ENCODE measurements at regions not wholly inside any gene's neighbourhood (a gene's known extent, or its start where the extent isn't known, plus 50 kb on each side); places are given as distances from the start of the nearest gene placed in this dataset.

GRCh38 chr9:85428230-85428629 lies 313.5 kb downstream of the AGTPBP1 start:
- no peak for DNase-seq (ENCODE audit: low read depth in 2 of 2)

- no peak for DNase-seq (ENCODE audit: low read depth in 2 of 2)
These were observed 314.0 kb downstream of the AGTPBP1 start for GRCh38 chr9:85427772-85428171.

- DNase-seq (ENCODE audit: low read depth in 2 of 2): peak; percentile 2 to 49
These were observed 316.6 kb downstream of the AGTPBP1 start for GRCh38 chr9:85425153-85425611.

- DNase-seq (ENCODE audit: low read depth in 2 of 2): no peak
These were observed 318.3 kb downstream of the AGTPBP1 start for GRCh38 chr9:85423422-85423821.

- DNase-seq (ENCODE audit: low read depth in 2 of 2): no peak
These were observed 320.1 kb downstream of the AGTPBP1 start for GRCh38 chr9:85421641-85422040.

GRCh38 chr9:85420750-85421149 lies 321.0 kb downstream of the AGTPBP1 start:
- DNase-seq (ENCODE audit: low read depth in 2 of 2): no peak

GRCh38 chr9:85417674-85418073 lies 324.1 kb downstream of the AGTPBP1 start:
- DNase-seq (ENCODE audit: low read depth in 2 of 2): no peak

- no peak for DNase-seq (ENCODE audit: low read depth in 2 of 2)
These were observed 325.0 kb downstream of the AGTPBP1 start for GRCh38 chr9:85416715-85417114.

GRCh38 chr9:85414390-85414789 lies 327.4 kb downstream of the AGTPBP1 start:
- no peak for DNase-seq (ENCODE audit: low read depth in 2 of 2)

- no peak for DNase-seq (ENCODE audit: low read depth in 2 of 2)
These were observed 333.3 kb downstream of the AGTPBP1 start for GRCh38 chr9:85408494-85408893.

- DNase-seq (ENCODE audit: low read depth in 2 of 2): no peak
These were observed 336.2 kb downstream of the AGTPBP1 start for GRCh38 chr9:85405566-85405950.

- no peak for DNase-seq (ENCODE audit: low read depth in 2 of 2)
These were observed 336.7 kb downstream of the AGTPBP1 start for GRCh38 chr9:85404911-85405565.

GRCh38 chr9:85402551-85402950 lies 339.2 kb downstream of the AGTPBP1 start:
- DNase-seq (ENCODE audit: low read depth in 2 of 2): no peak

GRCh38 chr9:85401998-85402397 lies 339.8 kb downstream of the AGTPBP1 start:
- DNase-seq (ENCODE audit: low read depth in 2 of 2): no peak

GRCh38 chr9:85397005-85397404 lies 344.7 kb downstream of the AGTPBP1 start:
- no peak for DNase-seq (ENCODE audit: low read depth in 2 of 2)

- no peak for DNase-seq (ENCODE audit: low read depth in 2 of 2)
These were observed 349.5 kb downstream of the AGTPBP1 start for GRCh38 chr9:85392260-85392659.

- DNase-seq (ENCODE audit: low read depth in 2 of 2): no peak
These were observed 363.9 kb downstream of the AGTPBP1 start for GRCh38 chr9:85377731-85378289.

GRCh38 chr9:85368781-85369180 lies 373.0 kb downstream of the AGTPBP1 start:
- DNase-seq (ENCODE audit: low read depth in 2 of 2): no peak

- DNase-seq (ENCODE audit: low read depth in 2 of 2): no peak
These were observed 382.6 kb downstream of the AGTPBP1 start for GRCh38 chr9:85359161-85359560.

- DNase-seq (ENCODE audit: low read depth in 2 of 2): no peak
These were observed 392.7 kb downstream of the AGTPBP1 start for GRCh38 chr9:85349046-85349445.

- DNase-seq (ENCODE audit: low read depth in 2 of 2): no peak
These were observed 394.2 kb downstream of the AGTPBP1 start for GRCh38 chr9:85347541-85347940.

- DNase-seq (ENCODE audit: low read depth in 2 of 2): no peak
These were observed 396.9 kb downstream of the AGTPBP1 start for GRCh38 chr9:85344901-85345300.

- no peak for DNase-seq (ENCODE audit: low read depth in 2 of 2)
These were observed 402.4 kb downstream of the AGTPBP1 start for GRCh38 chr9:85339338-85339737.

GRCh38 chr9:85334228-85334627 lies 407.5 kb downstream of the AGTPBP1 start:
- no peak for DNase-seq (ENCODE audit: low read depth in 2 of 2)

Measured in stimulated activated CD4-positive, alpha-beta T cell treated with anti-CD3 and anti-CD28 coated beads, Interleukin-12 subunit alpha, Interleukin-12 subunit beta, amount 100 ng/mL, for 24 hours (primary cell).